KG1 (cell line): ENCODE measurements at regions not wholly inside any gene's neighbourhood (a gene's known extent, or its start where the extent isn't known, plus 50 kb on each side); places are given as distances from the start of the nearest gene placed in this dataset.
"Not testable (repeated sequence)": the region's sequence is repeated elsewhere in the genome, so short reads cannot be mapped to it uniquely, and the experiment has no call there.

ENCODE experiments used
- DNase-seq: peaks from one replicate; lab custom pipeline; 2025; lab: John Stamatoyannopoulos, UW

GRCh38 chr5:79924936-79925893 is 65.8 kb downstream of the MTX3 start:
- DNase-seq = no peak

GRCh38 chr5:79923431-79923830 is 67.6 kb downstream of the MTX3 start:
- DNase-seq = no peak

GRCh38 chr5:79922626-79923025 is 68.4 kb downstream of the MTX3 start:
- no peak for DNase-seq

GRCh38 chr5:79907452-79907851 is 83.6 kb downstream of the MTX3 start:
- DNase-seq = not testable (repeated sequence)

GRCh38 chr5:79902571-79902970 is 88.5 kb downstream of the MTX3 start:
- DNase-seq = not testable (repeated sequence)

- no peak for DNase-seq
These were observed 89.4 kb downstream of the MTX3 start for GRCh38 chr5:79901631-79902030.

- DNase-seq = no peak
These were observed 92.5 kb downstream of the MTX3 start for GRCh38 chr5:79898611-79899010.

GRCh38 chr5:79893976-79894375 is 97.1 kb downstream of the MTX3 start:
- no peak for DNase-seq

GRCh38 chr5:79893485-79893884 is 97.6 kb downstream of the MTX3 start:
- DNase-seq = no peak

GRCh38 chr5:79890930-79891249 is 100.2 kb downstream of the MTX3 start:
- no peak for DNase-seq

GRCh38 chr5:79890119-79890929 is 100.7 kb downstream of the MTX3 start:
- DNase-seq = no peak

- no peak for DNase-seq
These were observed 102.4 kb downstream of the MTX3 start for GRCh38 chr5:79888643-79889042.

- no peak for DNase-seq
These were observed 104.0 kb downstream of the MTX3 start for GRCh38 chr5:79886925-79887655.

GRCh38 chr5:79886456-79886855 is 104.6 kb downstream of the MTX3 start:
- DNase-seq = no peak

GRCh38 chr5:79879880-79880279 is 111.2 kb downstream of the MTX3 start:
- DNase-seq = not testable (repeated sequence)

- no peak for DNase-seq
These were observed 112.2 kb downstream of the MTX3 start for GRCh38 chr5:79878721-79879336.

GRCh38 chr5:79878136-79878679 is 112.9 kb downstream of the MTX3 start:
- DNase-seq = no peak

GRCh38 chr5:79876456-79876855 is 114.6 kb downstream of the MTX3 start:
- DNase-seq = no peak

GRCh38 chr5:79875230-79875629 is 115.8 kb downstream of the MTX3 start:
- DNase-seq = no peak

GRCh38 chr5:79873187-79873586 is 117.9 kb downstream of the MTX3 start:
- no peak for DNase-seq

GRCh38 chr5:79872291-79872690 is 118.8 kb downstream of the MTX3 start:
- no peak for DNase-seq
